ENCODE measurements at regions not wholly inside any gene's neighbourhood (a gene's known extent, or its start where the extent isn't known, plus 50 kb on each side); places are given as distances from the start of the nearest gene placed in this dataset.

DNA sequence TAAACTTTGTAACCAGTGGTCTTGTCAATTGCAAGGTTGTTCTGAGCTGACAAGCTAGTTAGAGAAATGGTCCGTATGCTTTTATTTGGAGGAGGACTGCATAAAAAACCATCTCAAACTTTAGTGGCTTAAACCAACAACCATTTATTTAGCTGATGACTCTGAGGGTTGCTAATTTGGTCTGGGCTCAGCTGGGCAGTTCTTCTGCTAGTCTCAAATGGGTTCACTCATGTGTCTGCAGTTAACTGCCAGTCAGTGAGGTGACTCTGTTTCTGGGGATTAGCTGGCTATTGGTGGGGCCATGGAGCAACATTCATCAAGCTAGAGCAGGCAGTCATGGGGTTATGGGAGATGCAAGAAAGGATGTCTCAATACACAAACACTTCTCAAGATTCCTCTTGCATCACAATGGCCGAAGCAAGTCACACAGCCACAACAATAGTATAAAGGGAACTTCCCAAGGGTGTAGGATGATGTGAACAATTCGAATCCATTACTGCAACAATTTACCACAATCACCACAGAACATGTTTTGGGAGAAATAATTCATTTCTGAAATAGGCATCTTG, 521.9 kb downstream of the INSC start:
- no peaks in the 10 kb centered on the region for H3K9me3 ChIP-seq
- no peak for DNase-seq

DNA sequence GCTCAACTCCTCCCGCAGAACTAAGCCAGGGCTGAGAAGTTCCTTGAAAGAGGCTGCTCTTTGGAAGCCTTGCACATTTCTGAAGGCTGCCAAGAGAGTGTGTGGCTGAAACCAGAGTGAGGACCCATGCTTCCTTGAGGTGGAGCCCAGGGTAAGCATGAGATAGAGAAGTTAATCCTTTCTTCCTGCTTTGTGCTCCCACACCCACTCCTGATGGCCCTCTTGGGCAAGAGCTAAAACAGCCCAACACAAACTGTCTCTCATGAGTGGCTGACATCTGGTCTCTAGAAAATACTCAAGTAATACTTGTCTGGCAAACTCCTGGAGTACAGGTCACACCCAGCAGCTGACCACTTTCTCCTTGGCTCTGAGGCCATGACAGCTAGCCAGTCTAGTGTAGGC, 523.7 kb downstream of the INSC start:
- Histone ChIP-seq H3K27me3 (no peaks in the 10 kb centered on the region), H3K4me3 (ENCODE audit: low read depth, low read length) (no peak overlapping the region), H3K36me3 (no peaks in the 10 kb centered on the region), H3K9me3 (no peaks in the 10 kb centered on the region), H3K4me1 (no peaks in the 10 kb centered on the region)
- TF ChIP-seq, protein P1, sequence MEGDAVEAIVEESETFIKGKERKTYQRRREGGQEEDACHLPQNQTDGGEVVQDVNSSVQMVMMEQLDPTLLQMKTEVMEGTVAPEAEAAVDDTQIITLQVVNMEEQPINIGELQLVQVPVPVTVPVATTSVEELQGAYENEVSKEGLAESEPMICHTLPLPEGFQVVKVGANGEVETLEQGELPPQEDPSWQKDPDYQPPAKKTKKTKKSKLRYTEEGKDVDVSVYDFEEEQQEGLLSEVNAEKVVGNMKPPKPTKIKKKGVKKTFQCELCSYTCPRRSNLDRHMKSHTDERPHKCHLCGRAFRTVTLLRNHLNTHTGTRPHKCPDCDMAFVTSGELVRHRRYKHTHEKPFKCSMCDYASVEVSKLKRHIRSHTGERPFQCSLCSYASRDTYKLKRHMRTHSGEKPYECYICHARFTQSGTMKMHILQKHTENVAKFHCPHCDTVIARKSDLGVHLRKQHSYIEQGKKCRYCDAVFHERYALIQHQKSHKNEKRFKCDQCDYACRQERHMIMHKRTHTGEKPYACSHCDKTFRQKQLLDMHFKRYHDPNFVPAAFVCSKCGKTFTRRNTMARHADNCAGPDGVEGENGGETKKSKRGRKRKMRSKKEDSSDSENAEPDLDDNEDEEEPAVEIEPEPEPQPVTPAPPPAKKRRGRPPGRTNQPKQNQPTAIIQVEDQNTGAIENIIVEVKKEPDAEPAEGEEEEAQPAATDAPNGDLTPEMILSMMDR (IDR thresholded peaks at IDR 0.05; ENCODE audit: low read depth, low read length) = no peak
- no peak for DNase-seq

More for the DNA sequence above, 521.9 kb downstream of the INSC start:
- H3K4me1 ChIP-seq = no peaks in the 10 kb centered on the region
- H3K4me3 ChIP-seq (ENCODE audit: low read depth, low read length) = no peak overlapping the region
- H3K27me3 ChIP-seq = no peaks in the 10 kb centered on the region
- TF ChIP-seq, protein P1 (IDR thresholded peaks at IDR 0.05; ENCODE audit: low read depth, low read length) = no peak
- no peaks in the 10 kb centered on the region for H3K36me3 ChIP-seq

DNA sequence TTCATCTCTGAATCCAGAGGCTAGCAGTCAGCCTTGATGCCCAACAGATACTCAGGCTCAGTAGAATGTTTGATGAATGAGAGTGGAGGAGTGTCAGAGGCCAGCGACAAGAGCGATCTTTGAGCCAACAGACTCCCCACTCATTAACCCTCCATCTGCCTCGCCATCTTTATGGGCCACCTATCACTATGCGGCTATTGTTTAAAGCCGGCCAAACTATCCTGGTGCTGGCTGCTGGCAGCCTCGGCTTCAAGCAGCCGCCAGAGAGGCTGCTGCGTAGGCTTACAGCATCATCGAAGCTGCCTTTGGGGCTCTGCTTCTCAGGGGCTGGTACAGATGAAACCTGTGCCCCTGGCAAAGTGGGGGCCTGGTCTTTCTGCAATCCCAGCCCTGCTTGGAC, 525.6 kb downstream of the INSC start:
- Histone ChIP-seq H3K27me3 (no peaks in the 10 kb centered on the region), H3K4me3 (ENCODE audit: low read depth, low read length) (no peak overlapping the region), H3K9me3 (no peaks in the 10 kb centered on the region), H3K36me3 (no peaks in the 10 kb centered on the region), H3K4me1 (no peaks in the 10 kb centered on the region)
- TF ChIP-seq, protein P1 (IDR thresholded peaks at IDR 0.05; ENCODE audit: low read depth, low read length) = no peak
- DNase-seq = peak; percentile 5

DNA sequence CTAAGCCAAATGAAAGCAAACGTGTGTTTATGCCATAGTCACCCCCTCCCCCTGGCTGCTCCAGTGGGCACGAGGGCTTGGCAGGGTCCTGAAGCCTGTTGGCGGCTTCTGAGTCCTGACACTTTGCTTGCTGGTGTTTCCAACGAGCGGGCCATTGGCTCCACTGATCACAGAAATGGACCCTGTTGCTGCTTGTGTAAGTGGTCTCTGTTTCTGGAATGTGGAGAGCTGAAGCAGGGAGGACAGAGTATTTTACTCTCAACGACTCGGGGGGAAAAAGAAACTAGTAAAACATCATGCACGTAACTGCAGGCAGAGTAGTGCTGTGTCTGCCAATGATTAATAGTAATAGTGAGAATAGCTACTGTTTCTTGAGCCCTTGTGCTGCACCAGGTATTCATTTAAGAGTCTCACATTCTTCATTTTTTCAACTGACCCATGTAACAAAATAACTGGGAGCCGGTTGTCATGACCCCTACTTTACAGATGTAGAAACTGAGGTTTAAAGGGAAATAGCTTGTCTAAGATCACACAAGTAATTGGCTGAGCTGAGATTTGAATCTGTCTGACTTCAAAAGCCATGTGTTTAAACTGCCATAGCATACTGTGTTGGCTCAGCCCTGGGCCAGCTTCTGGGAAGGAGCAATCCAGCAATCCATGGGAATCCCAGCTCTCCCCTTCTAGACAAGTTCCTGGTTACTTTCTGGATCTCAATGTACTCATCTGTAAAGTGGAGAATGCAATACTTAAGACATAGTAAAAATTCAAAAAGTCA, 526.7 kb downstream of the INSC start:
- H3K4me3 ChIP-seq (ENCODE audit: low read depth, low read length) = no peak overlapping the region

DNA sequence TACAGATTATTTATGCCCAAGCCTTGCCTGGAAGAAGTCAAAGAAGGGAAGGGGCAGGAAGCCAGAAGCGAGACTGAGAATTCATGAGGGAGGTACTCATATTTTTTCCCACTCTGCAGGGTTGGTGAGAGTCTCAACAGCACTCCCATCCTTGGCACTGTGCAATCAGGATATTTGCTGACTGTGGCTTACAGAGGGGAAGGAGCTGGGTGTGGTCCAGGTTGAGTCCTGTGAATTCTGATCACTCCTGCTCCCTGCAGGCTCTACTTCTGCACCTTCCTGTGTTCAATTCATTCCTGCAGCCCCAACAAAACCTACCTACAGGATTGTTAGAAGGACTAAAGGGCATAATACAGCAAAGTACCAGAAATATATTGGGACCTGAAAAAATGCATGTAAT, 530.5 kb downstream of the INSC start:
- Histone ChIP-seq H3K27me3 (no peaks in the 10 kb centered on the region), H3K36me3 (no peaks in the 10 kb centered on the region), H3K9me3 (no peaks in the 10 kb centered on the region), H3K4me1 (0 out of 2 replicates have a peak, but pooled peaks cover 4% of the 10 kb centered on the region), H3K4me3 (ENCODE audit: low read depth, low read length) (no peak overlapping the region)
- no peak for DNase-seq
- TF ChIP-seq, protein P1 (IDR thresholded peaks at IDR 0.05; ENCODE audit: low read depth, low read length) = no peak

More for the DNA sequence above, 526.7 kb downstream of the INSC start:
- TF ChIP-seq, protein P1 (IDR thresholded peaks at IDR 0.05; ENCODE audit: low read depth, low read length) = no peak
- DNase-seq = no peak
- H3K36me3 ChIP-seq = no peaks in the 10 kb centered on the region
- H3K27me3 ChIP-seq = no peaks in the 10 kb centered on the region
- H3K9me3 ChIP-seq = no peaks in the 10 kb centered on the region
- H3K4me1 ChIP-seq = no peaks in the 10 kb centered on the region

Data from BE2C (cell line).